ENCODE measurements at regions not wholly inside any gene's neighbourhood (a gene's known extent, or its start where the extent isn't known, plus 50 kb on each side); places are given as distances from the start of the nearest gene placed in this dataset.

DNA sequence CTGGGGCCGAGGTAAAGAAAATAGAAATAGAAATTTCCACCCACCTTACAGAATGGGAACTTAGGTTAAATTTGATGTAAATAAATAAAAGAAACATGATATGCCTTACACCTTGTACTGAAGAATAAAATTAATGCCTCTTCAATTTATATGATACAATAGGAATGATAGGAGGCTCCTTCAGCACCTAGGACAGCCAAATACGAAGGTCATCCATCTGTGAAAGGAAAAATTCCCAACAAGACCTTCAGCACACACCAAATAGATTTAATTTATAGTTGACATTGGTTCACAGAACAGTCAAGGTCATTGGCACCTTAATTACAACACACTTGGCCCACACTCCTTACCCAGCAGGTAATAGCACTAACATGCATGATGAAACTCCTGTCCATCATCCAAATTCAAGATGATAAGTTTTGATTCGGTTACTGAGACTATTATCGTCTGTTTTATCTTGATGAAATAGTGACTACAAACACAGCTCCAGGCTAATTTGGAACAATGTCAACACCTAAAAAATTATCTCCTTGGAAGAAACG lies 250.9 kb downstream of the SNX13 start:
- DNase-seq (ENCODE audit: low read depth), result no peak

DNA sequence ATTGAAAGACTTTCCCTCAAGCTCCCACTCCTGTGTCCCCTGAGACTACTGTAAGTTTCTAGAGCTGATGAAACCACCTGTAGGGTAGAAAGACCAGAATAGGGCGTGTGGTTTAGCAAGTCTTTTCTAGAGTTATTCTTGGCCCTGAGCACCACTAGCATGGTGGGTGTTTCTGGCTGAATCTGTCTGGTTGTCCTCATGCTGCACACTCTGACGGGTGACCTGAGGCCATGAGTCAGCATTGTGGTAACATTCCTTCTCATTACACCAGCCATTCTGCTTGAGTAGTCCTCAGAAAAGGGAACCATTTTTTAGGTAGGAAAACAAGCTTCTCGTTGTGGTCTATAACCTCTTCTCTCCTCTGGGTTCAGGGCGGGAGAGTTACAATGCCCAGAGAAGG lies 250.3 kb downstream of the SNX13 start:
- no peak for DNase-seq (ENCODE audit: low read depth)

DNA sequence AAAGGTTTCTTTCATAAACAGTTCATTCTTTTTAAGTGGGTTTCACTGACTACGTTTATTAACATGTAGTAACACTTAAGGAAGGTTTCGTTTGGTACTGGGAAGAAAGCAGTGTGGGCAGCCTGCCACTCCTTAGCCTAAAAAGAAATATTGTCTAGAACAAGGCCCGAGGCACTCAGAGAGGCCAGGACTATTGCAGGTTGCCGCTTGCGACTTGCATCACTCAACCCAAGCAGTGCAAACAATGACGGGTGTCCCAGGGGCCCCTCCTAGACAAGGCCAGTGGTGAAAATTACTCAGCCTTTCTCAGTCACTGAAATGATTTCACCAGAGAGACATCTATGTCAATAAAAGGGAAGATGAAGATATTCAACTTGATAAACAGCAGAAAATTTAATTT lies 243.9 kb downstream of the SNX13 start:
- no peak for DNase-seq (ENCODE audit: low read depth)

DNA sequence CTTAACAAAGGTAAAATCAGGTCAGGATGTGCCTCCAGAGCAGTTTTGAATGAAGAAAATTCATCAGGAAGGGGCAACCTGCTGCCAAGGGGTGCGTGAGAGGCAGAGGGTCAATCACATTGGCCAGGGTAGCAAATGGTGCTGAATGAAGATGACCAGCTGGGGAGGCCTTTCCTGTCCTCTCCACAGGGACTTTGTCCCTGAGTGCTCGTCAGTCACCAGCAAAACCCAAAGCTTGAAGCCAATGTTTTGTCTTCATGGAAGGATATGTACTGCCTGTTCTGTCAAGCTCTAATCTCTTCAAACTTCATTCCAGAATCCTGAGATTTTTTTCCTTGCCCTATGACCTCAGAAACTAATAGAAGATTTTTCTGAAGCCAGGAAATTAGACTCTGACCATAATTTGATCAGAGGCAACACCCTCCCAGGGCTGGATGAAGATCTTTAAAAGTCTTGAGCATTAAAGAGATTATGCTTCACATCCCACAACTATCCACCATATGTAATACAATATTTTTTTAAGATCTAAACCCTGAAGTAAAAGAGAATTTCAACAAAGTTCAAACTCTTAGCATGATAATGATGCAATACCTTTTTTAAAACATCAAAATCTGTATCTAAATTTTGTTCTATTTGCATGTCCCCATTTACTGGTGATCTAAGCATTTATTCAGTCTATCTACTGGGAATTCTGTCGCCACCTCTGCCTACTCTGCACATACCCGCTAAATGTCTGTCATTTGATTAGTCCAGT lies 243.0 kb downstream of the SNX13 start:
- DNase-seq (ENCODE audit: low read depth), result no peak

DNA sequence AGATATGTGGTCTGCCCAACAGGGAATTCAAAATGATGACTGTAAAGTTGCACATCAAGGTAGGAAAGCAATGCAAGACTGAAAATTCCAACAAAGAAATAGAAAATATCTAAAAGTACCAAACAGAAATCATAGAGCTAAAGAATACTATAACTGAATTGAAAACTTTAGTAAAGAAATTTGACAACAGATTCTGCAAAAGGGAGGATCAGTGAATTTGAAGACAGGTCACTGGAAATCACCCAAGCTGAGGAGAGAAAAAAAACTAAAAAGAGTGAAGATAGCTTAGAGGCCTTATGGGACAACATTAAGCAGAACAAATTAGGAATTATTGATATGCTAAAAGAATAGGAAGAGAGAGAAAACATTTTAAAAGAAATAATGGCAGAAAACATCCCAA lies 240.6 kb downstream of the SNX13 start:
- DNase-seq (ENCODE audit: low read depth), result no peak

DNA sequence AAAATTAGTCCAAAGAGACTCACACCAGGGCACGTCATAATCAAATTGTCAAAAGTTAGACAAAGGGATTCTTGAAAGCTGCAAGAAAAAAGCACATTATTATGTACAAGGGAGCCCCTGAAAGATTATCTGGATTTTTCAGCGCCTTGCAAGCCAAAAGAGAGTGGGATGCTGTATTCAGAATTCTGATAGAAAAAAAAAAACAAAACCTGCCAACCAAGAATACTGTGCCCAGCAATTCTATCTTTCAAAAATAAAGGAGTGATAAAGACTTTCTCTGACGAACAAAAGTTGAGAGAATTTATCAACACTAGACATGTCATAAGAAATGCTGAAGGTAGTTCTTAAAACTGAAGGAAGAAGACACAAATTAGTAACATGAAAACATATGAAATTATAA lies 240.2 kb downstream of the SNX13 start:
- DNase-seq (ENCODE audit: low read depth), result no peak

DNA sequence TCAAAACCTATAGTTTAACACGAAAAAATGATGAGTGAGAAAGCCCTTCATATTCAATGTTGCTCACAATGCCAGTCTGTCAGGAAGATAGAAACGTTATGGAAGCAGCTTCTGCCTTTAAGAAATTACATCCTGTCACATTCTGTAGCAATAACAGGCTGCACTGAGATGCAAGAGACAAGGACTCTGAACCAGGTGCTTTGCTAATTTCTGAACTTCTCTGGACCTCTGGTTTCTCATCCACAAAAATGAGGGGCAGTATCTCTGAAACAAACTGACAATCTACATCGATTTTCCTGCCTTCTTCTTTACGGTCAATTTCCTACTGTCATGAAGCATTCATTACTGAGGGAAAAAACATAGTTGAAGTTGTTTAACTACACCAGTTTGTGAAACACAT lies 234.0 kb downstream of the SNX13 start:
- DNase-seq (ENCODE audit: low read depth), result no peak

DNA sequence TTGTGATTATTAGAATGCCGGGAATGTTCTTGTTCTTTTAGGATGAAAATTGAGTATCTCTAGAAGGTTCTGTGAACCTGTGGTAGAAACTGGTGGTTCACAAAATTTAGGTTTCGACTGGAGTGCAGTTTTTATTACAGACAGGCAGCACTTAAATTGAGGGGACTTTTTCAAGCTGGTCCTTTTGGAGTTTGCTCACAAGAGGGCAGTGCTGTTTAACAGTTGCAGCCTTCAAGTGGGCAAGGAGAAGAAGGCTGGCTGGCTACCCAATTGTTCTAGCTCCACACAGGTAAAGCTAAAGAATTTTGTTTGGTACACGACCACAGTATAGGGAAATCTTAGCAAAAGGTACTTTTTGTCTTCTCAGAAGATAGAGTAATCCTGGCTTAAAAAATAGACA lies 233.6 kb downstream of the SNX13 start:
- peak; percentile 10 for DNase-seq (ENCODE audit: low read depth)

DNA sequence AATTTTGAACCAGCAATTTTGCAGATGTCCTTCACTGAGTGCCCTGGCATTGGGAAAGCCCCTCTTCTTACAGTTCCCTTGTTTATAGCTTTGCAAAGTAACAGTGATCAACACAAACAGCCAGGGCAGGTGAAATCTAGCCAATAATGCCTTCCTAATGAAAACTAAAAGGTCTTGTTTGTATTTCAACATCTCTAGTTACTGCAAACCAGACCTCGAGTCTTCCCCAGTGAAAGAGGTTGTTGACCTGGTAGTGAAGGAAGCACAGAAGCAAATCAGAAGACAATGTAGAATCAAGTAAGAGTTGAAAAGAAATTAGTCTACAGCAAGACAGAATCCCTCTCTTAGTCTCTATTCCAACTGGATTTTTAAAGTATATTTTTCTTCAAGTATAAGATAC lies 231.2 kb downstream of the SNX13 start:
- DNase-seq (ENCODE audit: low read depth), result no peak

DNA sequence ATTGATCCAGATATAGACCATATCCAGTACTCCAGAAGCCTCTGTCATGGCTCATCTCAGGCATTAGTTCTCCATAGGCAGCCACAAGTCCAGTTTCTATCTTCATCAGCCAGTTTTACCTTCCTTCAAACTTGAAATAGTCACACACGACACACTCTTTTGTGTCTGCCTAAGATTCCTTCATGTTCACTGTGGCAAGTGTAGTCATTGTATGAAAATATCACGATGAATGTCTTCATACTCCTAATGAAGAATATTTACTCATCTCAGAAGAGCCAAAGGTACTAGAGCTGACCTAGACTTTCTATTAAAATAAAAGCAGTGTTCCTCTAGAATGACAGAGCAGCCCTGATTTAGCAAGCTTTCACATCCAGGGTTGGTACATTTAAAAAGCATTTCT lies 230.7 kb downstream of the SNX13 start:
- no peak for DNase-seq (ENCODE audit: low read depth)

DNA sequence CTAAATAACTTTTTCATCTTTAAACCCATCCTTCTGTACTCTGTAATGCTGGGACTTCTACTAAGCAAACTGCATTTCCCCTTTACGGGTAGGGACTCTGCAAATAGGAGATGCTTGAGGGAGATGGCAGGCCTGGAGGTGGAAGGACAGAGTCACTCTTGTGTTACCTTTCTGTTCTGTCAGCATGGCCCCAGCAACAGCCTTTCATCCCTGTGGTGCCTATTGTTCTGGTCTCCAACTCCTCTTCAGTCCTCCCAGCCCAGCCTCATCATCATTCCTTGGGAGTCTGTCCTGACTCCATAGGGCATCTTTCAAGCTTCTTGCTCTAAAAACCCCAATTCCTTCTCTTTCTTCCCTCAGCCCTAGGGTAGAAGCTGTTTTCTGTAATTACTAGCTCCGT lies 230.0 kb downstream of the SNX13 start:
- DNase-seq (ENCODE audit: low read depth), result no peak

DNA sequence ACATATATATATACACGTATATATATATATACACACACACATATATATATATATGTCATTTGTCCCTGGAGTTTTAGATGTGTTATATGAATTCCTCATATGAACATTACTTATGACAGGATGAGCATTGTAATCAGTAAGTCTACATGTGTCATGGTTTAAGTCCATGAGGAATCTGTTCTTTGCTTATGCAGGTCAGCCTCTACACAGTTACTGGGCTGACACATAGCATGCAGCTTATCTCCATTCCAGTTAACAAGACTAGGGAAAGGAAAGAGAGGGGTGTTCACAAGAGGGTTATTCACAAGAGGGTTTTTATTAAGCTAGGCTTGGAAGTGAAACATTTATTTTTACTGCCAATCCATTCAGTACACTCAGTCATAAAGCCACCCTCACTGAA lies 226.7 kb downstream of the SNX13 start:
- DNase-seq (ENCODE audit: low read depth), result no peak

DNA sequence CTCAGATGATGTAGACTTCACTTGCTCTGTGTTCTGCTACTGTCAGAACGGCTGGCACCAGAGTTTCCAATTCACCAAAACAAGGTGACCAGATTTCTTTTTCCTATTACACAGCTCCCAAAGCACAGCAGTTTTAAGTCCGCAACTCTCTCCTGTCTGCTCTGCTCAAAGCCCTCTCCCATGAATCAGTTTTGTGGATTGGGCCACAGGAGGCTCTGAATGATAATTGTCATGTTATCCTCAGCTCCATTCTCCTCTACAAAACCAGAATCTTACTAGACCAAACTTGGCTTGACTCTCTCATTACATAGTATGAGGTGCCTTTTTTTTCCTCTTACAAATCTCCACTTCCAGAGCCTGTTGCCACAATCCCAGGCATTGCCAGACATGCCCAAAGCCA lies 223.5 kb downstream of the SNX13 start:
- DNase-seq (ENCODE audit: low read depth), result no peak

DNA sequence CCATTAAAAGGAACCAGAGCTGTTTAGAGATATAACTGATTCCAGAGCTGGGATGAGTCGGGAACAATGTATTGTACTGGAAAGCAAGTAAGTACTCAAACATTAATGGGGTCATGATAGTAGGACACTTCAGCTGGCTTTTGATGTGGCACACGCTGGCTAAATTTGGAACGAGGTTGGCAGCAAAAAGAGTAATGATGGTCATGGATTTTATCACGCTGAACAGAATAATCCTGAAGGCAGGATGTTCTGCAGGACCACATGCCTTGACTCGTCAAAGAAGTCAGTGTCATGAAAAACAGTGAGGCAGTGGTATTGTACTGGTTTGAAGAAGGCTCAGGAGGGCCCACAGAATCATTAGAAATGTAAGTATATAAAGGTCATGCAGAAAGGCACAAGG lies 220.3 kb downstream of the SNX13 start:
- no peak for DNase-seq (ENCODE audit: low read depth)

DNA sequence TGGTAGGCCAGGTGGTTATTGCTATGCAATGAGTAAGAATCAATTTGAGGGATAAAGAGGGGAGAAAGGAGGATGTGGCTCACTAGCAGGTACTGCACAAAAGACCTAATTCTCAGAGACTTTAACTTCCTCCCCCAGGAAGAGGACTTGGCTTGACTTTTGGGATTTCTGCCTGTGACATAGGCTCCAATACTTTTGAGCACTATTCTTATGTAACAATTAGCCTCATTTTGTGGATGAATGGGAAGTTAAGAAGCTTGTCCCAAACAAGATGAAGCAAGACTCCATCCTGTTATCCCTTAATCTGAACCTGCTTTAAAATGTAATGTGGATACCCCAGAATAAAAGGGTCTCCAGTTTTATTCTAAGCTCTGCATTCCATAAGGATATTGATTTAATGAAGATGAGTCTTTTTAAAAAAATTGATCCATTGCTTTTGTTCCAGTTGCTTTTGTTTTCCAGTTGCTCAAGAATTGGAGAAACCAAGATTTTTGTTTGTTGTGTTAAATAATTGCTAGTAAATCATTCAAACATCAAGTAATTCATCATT lies 218.5 kb downstream of the SNX13 start:
- DNase-seq (ENCODE audit: low read depth), result no peak

DNA sequence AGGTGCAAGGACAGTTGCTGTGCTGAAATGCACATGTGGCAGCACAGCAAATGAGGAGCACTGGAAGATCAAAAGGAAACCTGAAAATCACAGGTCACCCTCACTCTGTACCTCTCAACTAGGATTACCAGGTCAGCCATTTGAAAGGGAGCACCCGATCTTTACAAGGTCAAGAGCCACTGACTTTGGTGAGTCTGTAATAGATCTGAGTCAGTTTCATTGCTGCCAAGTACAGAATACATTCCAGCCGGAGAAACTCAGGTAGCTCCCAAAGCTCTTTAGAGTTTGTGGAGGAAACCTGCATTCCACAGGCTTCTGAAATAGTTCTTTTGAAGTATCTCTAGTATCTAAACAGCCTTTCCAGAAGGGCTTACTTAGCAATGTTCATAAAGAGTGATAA lies 217.5 kb downstream of the SNX13 start:
- no peak for DNase-seq (ENCODE audit: low read depth)

DNA sequence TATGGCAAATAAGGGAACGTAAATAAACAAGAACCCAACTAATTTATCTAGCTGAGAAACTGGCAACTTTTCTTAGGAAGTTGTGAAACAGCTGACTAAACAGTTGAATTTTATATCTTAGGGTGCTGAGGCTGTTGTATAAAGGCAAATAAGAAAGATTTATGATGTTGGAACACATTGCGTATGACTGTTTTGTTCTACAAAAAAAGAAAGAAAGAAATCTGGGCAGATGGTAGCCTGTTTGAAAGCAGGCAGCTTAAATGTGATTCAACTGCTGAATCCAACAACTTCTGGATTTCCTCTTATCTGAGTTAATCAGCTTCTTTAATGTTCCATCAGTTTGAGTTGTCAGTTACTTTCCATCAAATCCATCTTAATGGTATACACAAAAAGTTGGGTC lies 214.5 kb downstream of the SNX13 start:
- no peak for DNase-seq (ENCODE audit: low read depth)

DNA sequence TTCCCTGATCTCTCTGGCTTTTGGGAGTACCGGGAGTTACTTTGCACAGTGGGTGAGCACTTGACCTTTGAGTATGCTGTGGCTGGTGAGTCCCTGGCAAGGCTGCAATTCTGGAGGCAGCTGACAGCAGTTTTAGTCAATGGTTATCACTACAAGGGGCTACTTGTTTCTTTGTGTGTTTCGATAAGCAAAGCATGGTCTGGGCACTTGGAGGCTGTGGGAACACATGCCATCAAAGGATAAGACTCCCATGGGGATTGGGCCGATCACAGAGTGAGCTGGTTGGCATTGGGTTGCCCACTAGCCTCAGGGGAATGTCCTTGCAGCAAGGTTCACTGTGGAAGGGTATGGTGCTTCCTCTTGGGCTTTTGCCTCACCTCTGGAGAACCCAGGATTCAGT lies 208.2 kb downstream of the SNX13 start:
- no peak for DNase-seq (ENCODE audit: low read depth)

All from T follicular helper cell (primary cell).